IPS-18a (cell line): ENCODE measurements at regions not wholly inside any gene's neighbourhood (a gene's known extent, or its start where the extent isn't known, plus 50 kb on each side); places are given as distances from the start of the nearest gene placed in this dataset.

ENCODE experiments used
- H3K27ac ChIP-seq: one replicate; pipeline ENCODE4 v1.5.1; 2013; ENCODE audit warnings: low read length
- H3K27me3 ChIP-seq: one replicate; pipeline ENCODE4 v1.6.1; 2013; ENCODE audit warnings: mild to moderate bottlenecking, low read length; ENCODE audit not compliant: control insufficient read depth, insufficient read depth
- H3K36me3 ChIP-seq: one replicate; pipeline ENCODE4 v1.6.1; 2013; ENCODE audit warnings: low read depth, low read length; ENCODE audit not compliant: control insufficient read depth
- H3K4me1 ChIP-seq: one replicate; pipeline ENCODE4 v1.6.1; 2013; ENCODE audit warnings: low read depth, low read length; ENCODE audit not compliant: control insufficient read depth
- H3K4me3 ChIP-seq: one replicate; pipeline ENCODE4 v1.5.1; 2013; ENCODE audit warnings: low read length
- H3K9ac ChIP-seq: one replicate; pipeline ENCODE4 v1.6.1; 2013; ENCODE audit warnings: mild to moderate bottlenecking, low read length, moderate library complexity
- H3K9me3 ChIP-seq: one replicate; pipeline ENCODE4 v1.6.1; 2013; ENCODE audit warnings: low read depth, low read length; ENCODE audit not compliant: control insufficient read depth

- Histone ChIP-seq H3K4me1 (no peaks in the 10 kb centered on the region), H3K27ac (no peak overlapping the region), H3K9me3 (no peaks in the 10 kb centered on the region), H3K36me3 (no peaks in the 10 kb centered on the region), H3K9ac (no peak overlapping the region), H3K4me3 (no peak overlapping the region), H3K27me3 (no peaks in the 10 kb centered on the region)
Observed at GRCh38 chr1:56069824-56070223, 509.5 kb downstream of the PLPP3 start.

- no peak overlapping the region for H3K4me3 ChIP-seq
- H3K9ac ChIP-seq, result no peak overlapping the region
- H3K4me1 ChIP-seq, result no peaks in the 10 kb centered on the region
- H3K36me3 ChIP-seq, result no peaks in the 10 kb centered on the region
- H3K27ac ChIP-seq, result no peak overlapping the region
- H3K27me3 ChIP-seq, result no peaks in the 10 kb centered on the region
- H3K9me3 ChIP-seq, result no peaks in the 10 kb centered on the region
Observed at GRCh38 chr1:56068908-56069307, 510.5 kb downstream of the PLPP3 start.

- H3K9ac ChIP-seq, result no peak overlapping the region
- no peaks in the 10 kb centered on the region for H3K9me3 ChIP-seq
- H3K27me3 ChIP-seq, result no peaks in the 10 kb centered on the region
- H3K27ac ChIP-seq, result no peak overlapping the region
- no peak overlapping the region for H3K4me3 ChIP-seq
- H3K36me3 ChIP-seq, result no peaks in the 10 kb centered on the region
- H3K4me1 ChIP-seq, result no peaks in the 10 kb centered on the region
Observed at GRCh38 chr1:56068210-56068609, 511.2 kb downstream of the PLPP3 start.

- no peaks in the 10 kb centered on the region for H3K27me3 ChIP-seq
- no peaks in the 10 kb centered on the region for H3K9me3 ChIP-seq
- no peaks in the 10 kb centered on the region for H3K36me3 ChIP-seq
- no peak overlapping the region for H3K4me3 ChIP-seq
- no peak overlapping the region for H3K9ac ChIP-seq
- no peak overlapping the region for H3K27ac ChIP-seq
- no peaks in the 10 kb centered on the region for H3K4me1 ChIP-seq
Observed at GRCh38 chr1:56065729-56066128, 513.6 kb downstream of the PLPP3 start.

- H3K27me3 ChIP-seq, result no peaks in the 10 kb centered on the region
- H3K9me3 ChIP-seq, result no peaks in the 10 kb centered on the region
- no peak overlapping the region for H3K27ac ChIP-seq
- H3K4me1 ChIP-seq, result no peaks in the 10 kb centered on the region
- H3K9ac ChIP-seq, result no peak overlapping the region
- no peaks in the 10 kb centered on the region for H3K36me3 ChIP-seq
- H3K4me3 ChIP-seq, result no peak overlapping the region
Observed at GRCh38 chr1:56064705-56065104, 514.7 kb downstream of the PLPP3 start.

GRCh38 chr1:56063461-56063860, 515.9 kb downstream of the PLPP3 start:
- no peaks in the 10 kb centered on the region for H3K27me3 ChIP-seq
- H3K4me3 ChIP-seq, result no peak overlapping the region
- no peaks in the 10 kb centered on the region for H3K36me3 ChIP-seq
- no peaks in the 10 kb centered on the region for H3K4me1 ChIP-seq
- H3K27ac ChIP-seq, result no peak overlapping the region
- H3K9me3 ChIP-seq, result no peaks in the 10 kb centered on the region
- no peak overlapping the region for H3K9ac ChIP-seq

GRCh38 chr1:56062625-56063024, 516.7 kb downstream of the PLPP3 start:
- no peaks in the 10 kb centered on the region for H3K9me3 ChIP-seq
- H3K4me1 ChIP-seq, result no peaks in the 10 kb centered on the region
- no peaks in the 10 kb centered on the region for H3K36me3 ChIP-seq
- H3K27me3 ChIP-seq, result no peaks in the 10 kb centered on the region
- H3K9ac ChIP-seq, result no peak overlapping the region
- H3K27ac ChIP-seq, result no peak overlapping the region
- no peak overlapping the region for H3K4me3 ChIP-seq

GRCh38 chr1:56061824-56062223, 517.5 kb downstream of the PLPP3 start:
- H3K4me3 ChIP-seq, result no peak overlapping the region
- H3K27me3 ChIP-seq, result no peaks in the 10 kb centered on the region
- H3K27ac ChIP-seq, result no peak overlapping the region
- no peak overlapping the region for H3K9ac ChIP-seq
- no peaks in the 10 kb centered on the region for H3K9me3 ChIP-seq
- H3K4me1 ChIP-seq, result no peaks in the 10 kb centered on the region
- no peaks in the 10 kb centered on the region for H3K36me3 ChIP-seq

- Histone ChIP-seq H3K27ac (no peak overlapping the region), H3K27me3 (no peaks in the 10 kb centered on the region), H3K9me3 (no peaks in the 10 kb centered on the region), H3K4me1 (no peaks in the 10 kb centered on the region), H3K4me3 (no peak overlapping the region), H3K36me3 (no peaks in the 10 kb centered on the region), H3K9ac (no peak overlapping the region)
Observed at GRCh38 chr1:56060906-56061305, 518.5 kb downstream of the PLPP3 start.

- Histone ChIP-seq H3K27ac (no peak overlapping the region), H3K36me3 (no peaks in the 10 kb centered on the region), H3K9ac (no peak overlapping the region), H3K27me3 (no peaks in the 10 kb centered on the region), H3K4me1 (no peaks in the 10 kb centered on the region), H3K4me3 (no peak overlapping the region), H3K9me3 (no peaks in the 10 kb centered on the region)
Observed at GRCh38 chr1:56057466-56058405, 521.6 kb downstream of the PLPP3 start.

- Histone ChIP-seq H3K27ac (no peak overlapping the region), H3K4me3 (no peak overlapping the region), H3K4me1 (no peaks in the 10 kb centered on the region), H3K36me3 (no peaks in the 10 kb centered on the region), H3K9ac (no peak overlapping the region), H3K27me3 (no peaks in the 10 kb centered on the region), H3K9me3 (no peaks in the 10 kb centered on the region)
Observed at GRCh38 chr1:56056438-56057287, 522.7 kb downstream of the PLPP3 start.
